GM23248 (cell line): ENCODE measurements at regions not wholly inside any gene's neighbourhood (a gene's known extent, or its start where the extent isn't known, plus 50 kb on each side); places are given as distances from the start of the nearest gene placed in this dataset.
"Not testable (repeated sequence)": the region's sequence is repeated elsewhere in the genome, so short reads cannot be mapped to it uniquely, and the experiment has no call there.

ENCODE experiments used
- EZH2 ChIP-seq: fragments of 200-600 bp; sonication (generic); IDR thresholded peaks from 2 replicates; pipeline ENCODE4 v1.6.1; 2018; ENCODE audit warnings: antibody characterized with exemption, mild to moderate bottlenecking; ENCODE audit not compliant: insufficient read depth, poor library complexity, severe bottlenecking
- EZH2phosphoT487 ChIP-seq: fragments of 200-600 bp; sonication (generic); IDR thresholded peaks from 2 replicates; pipeline ENCODE4 v1.6.1; 2018; ENCODE audit warnings: antibody characterized with exemption, moderate library complexity, mild to moderate bottlenecking, low read depth; ENCODE audit not compliant: insufficient read depth

- not testable (repeated sequence) for TF ChIP-seq EZH2phosphoT487, EZH2
Measured at GRCh38 chr17:15860774-15861173, 84.2 kb upstream of the ADORA2B start.
